Right ventricle myocardium superior (tissue), 1 donor: ENCODE measurements at regions not wholly inside any gene's neighbourhood (a gene's known extent, or its start where the extent isn't known, plus 50 kb on each side); places are given as distances from the start of the nearest gene placed in this dataset.
"Not testable (repeated sequence)": the region's sequence is repeated elsewhere in the genome, so short reads cannot be mapped to it uniquely, and the experiment has no call there.

Experiments used
- ATAC-seq: fragments of 200-7000 bp; cut with Tn5 transposase; one replicate; pipeline ENCODE4 v1.9.1; 2020; ENCODE audit warnings: mild to moderate bottlenecking; ENCODE audit not compliant: poor library complexity
- DNase-seq: peaks from one replicate; pipeline ENCODE4 v3.0.0-alpha.2; 2020
- intact Hi-C: fragments of 100-400 bp; cut with DNase I; formaldehyde crosslinking; loops from one replicate; pipeline ENCODE4 v1.11.2; 2022
- donor health status: DM: no; HTN: yes; CAD: no; lungs with severe emphysema.

DNA sequence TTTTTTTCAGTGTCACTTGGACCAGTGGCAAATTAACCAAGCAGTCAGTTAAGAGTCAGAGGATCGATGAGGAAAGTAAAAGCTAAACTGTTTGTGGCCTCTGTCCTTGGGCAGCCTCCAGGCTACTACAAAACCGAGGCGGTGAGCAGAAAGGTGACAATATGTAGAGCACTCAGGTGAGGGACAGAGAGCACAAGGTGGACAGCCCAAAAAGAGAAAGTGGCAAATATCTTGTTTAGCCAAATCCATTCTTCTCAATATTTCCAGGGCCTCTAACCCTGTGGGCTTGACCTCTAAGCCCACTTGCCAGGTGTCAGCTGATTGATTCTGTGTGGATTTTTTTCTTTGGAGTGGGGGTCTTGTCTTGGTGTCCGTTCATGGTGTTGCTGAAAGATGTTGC, 4202.2 kb upstream of the OR11H1 start:
- no peak for ATAC-seq
- intact Hi-C loops = no loop called here
- DNase-seq = no peak

DNA sequence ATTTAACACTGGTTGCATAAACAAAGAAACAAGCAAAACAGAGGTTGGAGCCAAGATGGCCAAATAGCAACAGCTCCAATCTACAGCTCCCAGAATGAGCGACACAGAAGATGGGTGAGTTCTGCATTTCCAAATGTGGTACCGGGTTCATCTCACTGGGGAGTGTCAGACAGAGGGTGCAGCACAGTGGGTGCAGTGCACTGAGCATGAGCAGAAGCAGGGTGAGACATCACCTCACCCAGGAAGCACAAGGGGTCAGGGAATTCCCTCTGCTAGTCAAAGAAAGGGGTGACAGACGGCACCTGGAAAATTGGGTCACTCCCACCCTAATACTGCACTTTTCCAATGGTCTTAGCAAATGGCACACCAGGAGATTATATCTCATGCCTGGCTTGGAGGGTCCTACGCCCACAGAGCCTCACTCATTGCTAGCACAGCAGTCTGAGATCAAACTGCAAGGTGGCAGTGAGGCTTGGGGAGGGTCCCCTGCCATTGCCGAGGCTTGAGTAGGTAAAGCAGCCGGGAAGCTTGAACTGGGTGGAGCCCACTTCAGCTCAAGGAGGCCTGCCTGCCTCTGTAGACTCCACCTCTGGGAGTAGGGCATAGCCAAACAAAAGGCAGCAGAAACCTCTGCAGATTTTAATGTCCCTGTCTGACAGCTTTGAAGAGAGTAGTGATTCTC, 4186.5 kb upstream of the OR11H1 start:
- intact Hi-C loops, ATAC-seq, DNase-seq: not testable (repeated sequence)

DNA sequence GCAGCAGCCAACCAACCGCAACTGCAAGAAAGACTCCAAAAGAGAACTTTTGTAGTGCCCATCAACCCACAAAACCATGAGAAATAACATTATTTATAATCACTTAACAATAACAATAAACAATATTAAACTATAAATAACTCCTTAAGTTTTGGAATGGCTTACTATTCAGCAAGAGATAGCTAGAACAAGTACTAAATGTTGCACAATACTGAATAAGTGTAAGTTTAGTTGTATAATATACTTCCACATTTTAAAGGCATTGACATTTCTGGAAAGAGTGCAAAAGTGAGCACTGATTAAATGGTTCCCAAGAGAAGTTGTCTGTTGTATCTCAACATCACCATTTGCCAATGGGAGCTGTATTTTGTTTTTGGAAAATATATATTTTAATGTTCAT, 4176.8 kb upstream of the OR11H1 start:
- ATAC-seq, intact Hi-C loops, DNase-seq: not testable (repeated sequence)

DNA sequence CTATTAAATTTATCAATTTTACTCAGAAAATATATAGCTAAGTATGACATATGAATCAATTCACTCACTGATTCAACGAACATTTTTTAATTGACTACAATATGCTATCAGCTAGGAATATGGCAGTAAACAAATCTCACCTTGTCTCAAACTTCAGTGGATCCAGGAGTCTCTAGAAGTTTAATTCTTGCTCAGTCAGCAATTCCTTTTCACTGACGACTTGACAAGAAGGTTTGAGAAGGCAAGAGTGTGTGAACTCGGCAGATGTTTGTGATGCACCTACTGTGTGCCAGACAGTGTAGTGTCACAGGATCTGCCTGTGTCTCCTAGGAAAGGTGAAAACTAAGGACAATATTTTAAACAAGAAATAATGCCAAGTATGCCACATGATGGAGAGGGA, 4175.7 kb upstream of the OR11H1 start:
- DNase-seq, intact Hi-C loops, ATAC-seq: not testable (repeated sequence)

DNA sequence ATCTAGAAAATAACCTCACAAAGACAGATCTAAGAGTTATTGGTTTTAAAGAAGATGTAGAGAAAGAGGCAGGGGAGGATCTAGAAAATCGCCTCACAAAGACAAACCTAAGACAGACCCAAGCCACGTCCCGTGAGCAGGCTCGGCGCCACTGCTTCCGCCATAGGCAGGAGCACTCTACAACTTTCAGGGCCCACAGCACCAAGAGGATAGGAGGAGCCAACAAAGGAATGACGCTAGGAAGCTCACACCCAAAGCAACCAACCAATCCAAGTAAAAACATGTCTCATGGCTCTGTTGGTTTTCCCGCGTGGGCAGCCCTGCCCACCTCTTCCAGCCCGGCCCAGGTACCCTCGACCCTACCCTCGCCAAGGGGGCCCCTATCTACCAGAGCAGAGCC, 4167.4 kb upstream of the OR11H1 start:
- ATAC-seq = no peak
- intact Hi-C loops = no loop called here

DNA sequence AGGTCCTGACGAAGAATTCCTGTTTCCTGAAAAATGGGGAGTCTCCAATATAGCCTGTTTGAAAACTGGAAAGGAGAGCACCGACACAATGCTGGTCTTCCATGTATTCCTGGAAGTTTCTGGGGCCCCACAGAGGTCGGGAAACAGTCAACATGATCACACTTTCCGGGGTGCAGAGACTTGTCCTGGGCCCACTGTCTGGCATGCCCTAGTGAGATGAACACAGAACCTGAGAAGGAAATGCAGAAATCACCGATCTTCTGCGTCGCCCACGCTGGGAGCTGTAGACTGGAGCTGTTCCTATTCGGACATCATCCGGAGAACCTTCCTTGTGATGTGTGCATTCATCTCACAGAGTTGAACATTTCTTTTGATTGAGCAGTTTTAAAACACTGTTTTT, 4166.5 kb upstream of the OR11H1 start:
- DNase-seq, ATAC-seq, intact Hi-C loops: not testable (repeated sequence)

More for the DNA sequence above, 4167.4 kb upstream of the OR11H1 start:
- DNase-seq = no peak

DNA sequence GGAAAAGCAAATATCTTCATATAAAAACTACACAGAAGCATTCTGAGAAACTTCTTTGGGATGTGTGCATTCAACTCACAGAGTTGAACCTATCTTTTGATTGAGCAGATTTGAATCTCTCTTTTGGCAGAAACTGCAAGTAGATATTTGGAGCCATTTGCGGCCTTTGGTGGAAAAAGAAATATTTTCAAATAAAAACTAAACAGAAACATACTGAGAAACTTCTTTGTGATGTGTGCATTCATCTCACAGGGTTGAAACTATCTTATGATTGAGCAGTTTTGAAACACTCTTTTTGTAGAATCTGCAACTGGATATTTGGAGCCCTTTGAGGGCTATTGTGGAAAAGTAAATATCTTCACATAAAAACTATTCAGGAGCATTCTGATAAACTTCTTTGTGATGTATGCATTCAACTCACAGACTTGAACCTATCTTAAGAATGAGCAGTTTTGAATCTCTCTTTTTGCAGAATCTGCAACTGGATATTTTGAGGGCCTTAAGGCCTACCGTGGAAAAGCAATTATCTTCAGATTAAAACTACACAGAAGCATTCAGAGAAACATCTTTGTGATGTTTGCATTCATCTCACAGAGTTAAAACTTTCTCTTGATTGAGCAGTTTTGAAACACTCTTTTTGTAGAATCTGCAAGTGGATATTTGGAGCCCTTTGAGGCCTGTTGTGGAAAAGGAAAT, 4158.2 kb upstream of the OR11H1 start:
- ATAC-seq, intact Hi-C loops, DNase-seq: not testable (repeated sequence)

DNA sequence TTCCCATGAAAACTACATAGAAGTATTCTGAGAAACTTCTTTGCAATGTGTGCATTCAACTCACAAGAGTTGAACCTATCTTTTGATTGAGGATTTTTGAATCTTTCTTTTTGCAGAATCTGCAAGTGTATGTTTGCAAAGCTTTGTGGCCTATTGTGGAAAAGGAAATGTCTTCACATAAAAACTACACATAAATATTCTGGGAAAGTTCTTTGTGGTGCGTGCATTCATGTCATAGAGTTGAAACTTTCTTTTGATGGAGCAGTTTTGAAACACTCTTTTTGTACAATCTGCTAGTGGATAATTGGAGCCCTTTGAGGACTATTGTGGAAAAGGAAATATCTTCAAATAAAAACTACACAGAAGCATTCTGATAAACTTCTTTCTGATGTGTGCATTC, 4157.7 kb upstream of the OR11H1 start:
- intact Hi-C loops, DNase-seq: not testable (repeated sequence)

More for the DNA sequence above, 4157.7 kb upstream of the OR11H1 start:
- not testable (repeated sequence) for ATAC-seq
